PFSK-1 (cell line): ENCODE measurements at regions not wholly inside any gene's neighbourhood (a gene's known extent, or its start where the extent isn't known, plus 50 kb on each side); places are given as distances from the start of the nearest gene placed in this dataset.

ENCODE experiments used
- FOXP2 ChIP-seq: optimal IDR thresholded peaks from 2 replicates; pipeline ENCODE3; 2011; ENCODE audit warnings: borderline replicate concordance, control low read depth, inconsistent platforms; ENCODE audit not compliant: insufficient read depth; ENCODE audit errors: extremely low read length, extremely low read depth
- POLR2AphosphoS5 ChIP-seq: IDR thresholded peaks from 2 replicates; pipeline ENCODE4 v1.6.1; 2012; ENCODE audit warnings: low read depth, mild to moderate bottlenecking, control low read depth, low read length, moderate library complexity
- REST ChIP-seq, 2 experiments: IDR thresholded peaks; 2 replicates each; pipeline versions ENCODE4 v1.6.1 to v1.8.0; 2011 to 2012; ENCODE audit warnings: low read depth in 2 of 2, low read length in 2 of 2, control low read depth in 1 of 2, inconsistent platforms in 1 of 2, mild to moderate bottlenecking in 1 of 2, moderate library complexity in 1 of 2; ENCODE audit not compliant: insufficient read depth in 1 of 2
- SIN3A ChIP-seq: IDR thresholded peaks from 2 replicates; pipeline ENCODE4 v1.6.1; 2012; ENCODE audit warnings: mild to moderate bottlenecking, low read length, moderate library complexity, borderline replicate concordance; ENCODE audit not compliant: insufficient read depth
- TAF1 ChIP-seq: IDR thresholded peaks from 2 replicates; pipeline ENCODE4 v1.6.1; 2012; ENCODE audit warnings: low read length, control low read depth, borderline replicate concordance; ENCODE audit not compliant: insufficient read depth

- TF ChIP-seq SIN3A = no peak
- TF ChIP-seq REST (IDR thresholded peaks at IDR 0.05; ENCODE audit: insufficient read depth in 1 of 2, low read depth in 2 of 2, low read length in 2 of 2) = no peak
- TF ChIP-seq POLR2AphosphoS5 = no peak
- TF ChIP-seq TAF1 = no peak
- TF ChIP-seq FOXP2 = no peak
These were observed 278.9 kb upstream of the SLC16A7 start for GRCh38 chr12:59316938-59317337.
